ENCODE measurements at regions not wholly inside any gene's neighbourhood (a gene's known extent, or its start where the extent isn't known, plus 50 kb on each side); places are given as distances from the start of the nearest gene placed in this dataset.

DNA sequence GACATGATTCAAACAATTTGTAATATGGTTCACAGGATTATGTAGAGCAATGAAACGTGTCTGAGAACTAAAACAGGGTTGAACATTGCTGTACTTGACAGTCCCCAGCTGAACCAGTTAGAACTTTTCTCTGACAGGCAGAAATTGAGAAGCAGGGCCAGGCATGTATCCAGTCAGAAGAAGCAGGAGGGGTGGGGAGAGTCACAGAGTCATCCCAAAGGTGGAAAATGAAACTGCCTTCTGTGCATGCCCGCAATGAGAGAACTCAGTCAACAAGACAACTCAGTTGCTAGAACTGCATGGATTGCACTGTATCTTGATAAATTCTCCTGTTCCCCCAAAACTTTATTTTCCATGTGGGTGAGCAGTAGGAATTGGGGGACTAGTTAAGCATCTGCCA lies 72.9 kb upstream of the PRLR start:
- no peak overlapping the region for H3K4me3 Mint-ChIP-seq (ENCODE audit: low read depth, unreplicated experiment)
- no peaks in the 10 kb centered on the region for H3K36me3 Mint-ChIP-seq (ENCODE audit: insufficient read depth, unreplicated experiment)
- H3K27me3 Mint-ChIP-seq (ENCODE audit: unreplicated experiment), result no peaks in the 10 kb centered on the region
- H3K9me3 Mint-ChIP-seq (ENCODE audit: low read depth, unreplicated experiment), result peaks cover 7% of the 10 kb centered on the region
- H3K4me1 Mint-ChIP-seq (ENCODE audit: low read depth, unreplicated experiment), result no peaks in the 10 kb centered on the region
- intact Hi-C loops (cut with micrococcal nuclease; ENCODE audit: unreplicated experiment), result no loop called here
- H3K27ac Mint-ChIP-seq (ENCODE audit: unreplicated experiment), result no peak overlapping the region
- BruUV-seq (replicated peaks), result no TSS peak
- TF ChIP-seq, protein P1, sequence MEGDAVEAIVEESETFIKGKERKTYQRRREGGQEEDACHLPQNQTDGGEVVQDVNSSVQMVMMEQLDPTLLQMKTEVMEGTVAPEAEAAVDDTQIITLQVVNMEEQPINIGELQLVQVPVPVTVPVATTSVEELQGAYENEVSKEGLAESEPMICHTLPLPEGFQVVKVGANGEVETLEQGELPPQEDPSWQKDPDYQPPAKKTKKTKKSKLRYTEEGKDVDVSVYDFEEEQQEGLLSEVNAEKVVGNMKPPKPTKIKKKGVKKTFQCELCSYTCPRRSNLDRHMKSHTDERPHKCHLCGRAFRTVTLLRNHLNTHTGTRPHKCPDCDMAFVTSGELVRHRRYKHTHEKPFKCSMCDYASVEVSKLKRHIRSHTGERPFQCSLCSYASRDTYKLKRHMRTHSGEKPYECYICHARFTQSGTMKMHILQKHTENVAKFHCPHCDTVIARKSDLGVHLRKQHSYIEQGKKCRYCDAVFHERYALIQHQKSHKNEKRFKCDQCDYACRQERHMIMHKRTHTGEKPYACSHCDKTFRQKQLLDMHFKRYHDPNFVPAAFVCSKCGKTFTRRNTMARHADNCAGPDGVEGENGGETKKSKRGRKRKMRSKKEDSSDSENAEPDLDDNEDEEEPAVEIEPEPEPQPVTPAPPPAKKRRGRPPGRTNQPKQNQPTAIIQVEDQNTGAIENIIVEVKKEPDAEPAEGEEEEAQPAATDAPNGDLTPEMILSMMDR (IDR thresholded peaks at IDR 0.05; ENCODE audit: unreplicated experiment), result no peak
- CTCF ChIA-PET, result no interaction called here
- DNase-seq, result no peak

- no peaks in the 10 kb centered on the region for H3K27me3 Mint-ChIP-seq (ENCODE audit: unreplicated experiment)
- H3K4me1 Mint-ChIP-seq (ENCODE audit: low read depth, unreplicated experiment), result no peaks in the 10 kb centered on the region
- H3K36me3 Mint-ChIP-seq (ENCODE audit: insufficient read depth, unreplicated experiment), result no peaks in the 10 kb centered on the region
- TF ChIP-seq, protein P1 (IDR thresholded peaks at IDR 0.05; ENCODE audit: unreplicated experiment), result no peak
- intact Hi-C loops (cut with micrococcal nuclease; ENCODE audit: unreplicated experiment), result no loop called here
- H3K9me3 Mint-ChIP-seq (ENCODE audit: low read depth, unreplicated experiment), result peaks cover 7% of the 10 kb centered on the region
- BruUV-seq (replicated peaks), result no TSS peak
- DNase-seq, result no peak
- CTCF ChIA-PET, result no interaction called here
- no peak overlapping the region for H3K4me3 Mint-ChIP-seq (ENCODE audit: low read depth, unreplicated experiment)
- no peak overlapping the region for H3K27ac Mint-ChIP-seq (ENCODE audit: unreplicated experiment)
Observed at GRCh38 chr5:35302544-35302943, 72.3 kb upstream of the PRLR start.

DNA sequence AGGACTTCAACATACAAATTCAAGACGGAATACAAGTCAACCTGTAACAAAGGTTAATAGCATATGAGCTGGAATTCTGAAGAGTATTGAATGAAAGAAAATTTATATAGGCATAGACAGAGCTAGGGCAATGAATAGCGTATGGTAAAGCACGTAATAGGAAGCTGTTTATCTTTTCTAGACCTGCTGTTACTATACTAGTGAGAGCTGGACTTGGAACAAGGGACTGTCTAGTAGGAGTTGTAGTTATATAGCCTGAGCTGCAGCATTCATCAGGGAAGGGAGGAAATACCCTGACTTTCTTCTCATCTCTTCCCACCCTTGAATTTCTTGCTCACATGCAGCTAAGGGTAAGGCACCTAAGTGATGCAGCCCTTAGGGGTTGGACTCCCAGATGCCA lies 67.5 kb upstream of the PRLR start:
- H3K9me3 Mint-ChIP-seq (ENCODE audit: low read depth, unreplicated experiment), result peaks cover 10% of the 10 kb centered on the region

GRCh38 chr5:35294976-35295375 lies 64.7 kb upstream of the PRLR start:
- Mint-ChIP-seq H3K36me3 (ENCODE audit: insufficient read depth, unreplicated experiment) (no peaks in the 10 kb centered on the region), H3K9me3 (ENCODE audit: low read depth, unreplicated experiment) (peaks cover 6% of the 10 kb centered on the region), H3K4me3 (ENCODE audit: low read depth, unreplicated experiment) (no peak overlapping the region), H3K27me3 (ENCODE audit: unreplicated experiment) (no peaks in the 10 kb centered on the region), H3K27ac (ENCODE audit: unreplicated experiment) (no peak overlapping the region), H3K4me1 (ENCODE audit: low read depth, unreplicated experiment) (no peaks in the 10 kb centered on the region)
- intact Hi-C loops (cut with micrococcal nuclease; ENCODE audit: unreplicated experiment), result no loop called here
- BruUV-seq (replicated peaks), result no TSS peak
- DNase-seq, result no peak
- TF ChIP-seq, protein P1 (IDR thresholded peaks at IDR 0.05; ENCODE audit: unreplicated experiment), result no peak
- CTCF ChIA-PET, result no interaction called here

More for the DNA sequence above, 67.5 kb upstream of the PRLR start:
- H3K27ac Mint-ChIP-seq (ENCODE audit: unreplicated experiment), result no peak overlapping the region
- CTCF ChIA-PET, result interaction anchor here (0.5 kb wide), 1 partner anchor 109 kb away, joined by 3 read pairs; no protein-coding TSS in a partner anchor
- intact Hi-C loops (cut with micrococcal nuclease; ENCODE audit: unreplicated experiment), result no loop called here
- no TSS peak for BruUV-seq (replicated peaks)
- no peaks in the 10 kb centered on the region for H3K27me3 Mint-ChIP-seq (ENCODE audit: unreplicated experiment)
- no peaks in the 10 kb centered on the region for H3K36me3 Mint-ChIP-seq (ENCODE audit: insufficient read depth, unreplicated experiment)
- H3K4me3 Mint-ChIP-seq (ENCODE audit: low read depth, unreplicated experiment), result no peak overlapping the region
- TF ChIP-seq, protein P1 (IDR thresholded peaks at IDR 0.05; ENCODE audit: unreplicated experiment), result no peak
- no peaks in the 10 kb centered on the region for H3K4me1 Mint-ChIP-seq (ENCODE audit: low read depth, unreplicated experiment)
- DNase-seq, result no peak
